HG02943 (cell line): ENCODE measurements at regions not wholly inside any gene's neighbourhood (a gene's known extent, or its start where the extent isn't known, plus 50 kb on each side); places are given as distances from the start of the nearest gene placed in this dataset.

Source experiments
- ATAC-seq: cut with Tn5 transposase; IDR thresholded peaks from one replicate; pipeline ENCODE4 v1.9.1; 2021; ENCODE audit warnings: mild to moderate bottlenecking, low read depth, moderate library complexity; ENCODE audit not compliant: unreplicated experiment

DNA sequence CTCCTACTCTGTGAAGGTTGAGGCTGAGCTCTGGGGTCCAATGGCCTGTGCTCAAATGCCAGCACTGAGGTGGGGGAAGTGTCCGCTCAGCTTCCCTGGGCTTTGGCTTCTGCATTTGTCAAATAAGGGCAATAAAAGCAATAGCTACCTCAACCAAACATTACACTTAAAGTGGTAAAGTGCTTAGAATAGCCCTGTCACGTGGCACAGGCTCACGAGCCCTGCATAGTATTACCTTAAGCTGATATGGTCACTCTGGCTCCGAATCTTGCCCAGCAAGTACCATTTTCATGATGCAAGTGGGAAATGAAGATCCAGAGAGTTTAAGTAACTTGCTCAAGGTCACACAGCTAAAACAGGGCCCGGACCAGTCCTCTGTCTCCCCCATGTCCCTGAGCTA, 451.1 kb upstream of the ZMIZ1 start:
- no peak for ATAC-seq

DNA sequence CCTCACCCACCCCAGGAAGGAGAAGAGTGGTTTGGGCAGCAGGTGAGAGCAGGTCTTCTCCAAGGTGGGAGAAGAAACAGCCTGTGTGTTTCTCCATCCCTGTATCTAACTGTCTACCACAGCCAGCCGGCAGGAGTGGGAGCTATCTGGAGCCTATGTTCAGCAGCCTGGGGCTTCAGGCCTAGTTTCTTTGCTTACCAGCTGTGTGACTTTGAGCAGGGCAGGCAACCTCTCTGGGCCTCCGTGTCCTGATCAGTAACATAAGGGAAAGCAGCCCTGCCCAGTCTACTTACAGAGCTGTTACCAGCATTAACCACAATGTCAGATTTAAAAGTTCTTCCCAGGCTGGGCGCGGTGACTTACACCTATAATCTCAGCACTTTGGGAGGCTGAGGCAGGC, 450.7 kb upstream of the ZMIZ1 start:
- ATAC-seq = no peak

DNA sequence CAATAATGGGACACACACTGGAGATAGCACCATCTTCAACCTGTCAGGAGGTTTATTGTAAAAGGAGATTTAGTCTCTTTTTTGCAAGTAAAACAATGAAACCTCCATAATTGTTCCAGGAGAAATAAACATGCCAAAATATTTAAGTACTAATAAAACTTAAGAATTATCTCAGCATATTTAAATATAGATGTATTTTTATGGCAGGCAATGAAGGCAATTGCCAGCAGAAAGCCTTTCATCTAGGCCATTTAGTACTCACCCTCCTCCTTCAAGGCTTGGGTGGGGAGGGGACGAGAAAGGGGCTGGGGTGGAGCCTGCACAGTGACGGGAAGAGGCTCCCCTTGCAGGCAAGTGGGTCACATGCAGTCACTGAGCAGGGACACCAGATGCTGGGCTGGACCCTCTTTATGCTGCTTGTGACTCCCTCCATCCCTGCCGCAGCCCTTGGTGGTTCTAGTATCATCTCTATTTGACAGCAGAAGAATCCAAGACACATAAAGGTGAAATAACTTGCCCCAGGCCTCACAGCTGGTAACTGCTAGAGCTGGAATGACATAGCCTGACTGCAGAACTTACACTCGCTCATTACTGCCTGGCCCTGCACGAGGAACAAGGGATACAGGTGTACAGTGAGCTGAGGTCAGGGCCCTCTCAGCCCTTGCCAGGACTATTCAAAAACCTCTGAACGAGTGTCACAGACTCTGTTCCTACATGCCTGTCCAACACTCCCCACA, 449.5 kb upstream of the ZMIZ1 start:
- ATAC-seq = no peak

DNA sequence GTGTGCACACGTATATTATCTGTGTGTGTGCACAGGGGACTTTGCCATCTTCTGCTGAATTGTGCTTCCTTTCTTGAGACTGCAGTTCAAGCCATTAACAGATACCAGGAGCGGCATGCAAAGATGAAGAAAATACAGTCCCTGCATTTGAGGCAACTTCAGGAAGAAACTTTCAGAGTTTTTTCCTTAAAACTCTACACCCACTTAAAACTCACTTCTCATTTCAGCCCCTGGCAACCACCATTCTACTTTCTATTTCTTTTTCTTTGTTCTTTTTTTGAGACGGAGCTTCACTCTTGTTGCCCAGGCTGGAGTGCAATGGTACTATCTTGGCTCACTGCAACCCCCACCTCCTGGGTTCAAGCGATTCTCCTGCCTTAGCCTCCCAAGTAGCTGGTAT, 448.9 kb upstream of the ZMIZ1 start:
- no peak for ATAC-seq

DNA sequence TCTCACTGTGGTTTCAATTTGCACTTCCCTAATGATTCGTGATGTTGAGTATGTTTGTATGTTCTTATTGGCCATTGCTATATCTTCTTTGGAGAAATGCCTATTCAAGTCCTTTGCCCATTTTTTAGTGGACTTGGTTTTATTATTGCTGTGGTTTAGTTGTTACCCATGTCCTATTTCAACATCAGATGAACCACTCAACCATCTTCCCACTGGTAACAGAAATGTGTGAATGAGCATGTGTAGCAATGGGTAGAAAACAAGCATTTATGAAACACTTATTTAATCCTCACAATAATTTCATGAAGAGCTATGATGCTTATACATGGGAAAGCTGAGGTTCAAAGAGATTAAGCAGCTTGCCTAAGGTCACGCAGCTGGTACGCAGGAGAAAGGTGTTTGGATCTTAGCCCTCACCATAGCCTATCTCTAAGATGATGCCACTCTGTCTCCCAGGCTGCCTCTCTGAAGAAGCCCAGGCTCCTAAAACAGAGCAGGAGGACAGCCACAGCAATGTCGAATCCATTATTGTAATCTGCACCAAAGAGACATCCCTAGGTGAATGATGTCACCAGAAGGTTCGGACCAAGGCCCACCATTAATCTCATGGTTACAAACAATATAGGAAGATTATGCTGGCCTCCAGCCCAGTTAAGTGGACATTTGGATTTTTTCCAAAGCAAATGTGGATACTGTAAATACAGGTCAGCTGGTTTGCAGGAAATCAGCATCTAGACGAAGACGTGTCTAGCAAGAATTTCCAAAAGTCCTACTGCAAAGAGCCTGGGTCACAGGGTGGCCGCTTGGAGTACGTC, 447.6 kb upstream of the ZMIZ1 start:
- ATAC-seq = no peak

DNA sequence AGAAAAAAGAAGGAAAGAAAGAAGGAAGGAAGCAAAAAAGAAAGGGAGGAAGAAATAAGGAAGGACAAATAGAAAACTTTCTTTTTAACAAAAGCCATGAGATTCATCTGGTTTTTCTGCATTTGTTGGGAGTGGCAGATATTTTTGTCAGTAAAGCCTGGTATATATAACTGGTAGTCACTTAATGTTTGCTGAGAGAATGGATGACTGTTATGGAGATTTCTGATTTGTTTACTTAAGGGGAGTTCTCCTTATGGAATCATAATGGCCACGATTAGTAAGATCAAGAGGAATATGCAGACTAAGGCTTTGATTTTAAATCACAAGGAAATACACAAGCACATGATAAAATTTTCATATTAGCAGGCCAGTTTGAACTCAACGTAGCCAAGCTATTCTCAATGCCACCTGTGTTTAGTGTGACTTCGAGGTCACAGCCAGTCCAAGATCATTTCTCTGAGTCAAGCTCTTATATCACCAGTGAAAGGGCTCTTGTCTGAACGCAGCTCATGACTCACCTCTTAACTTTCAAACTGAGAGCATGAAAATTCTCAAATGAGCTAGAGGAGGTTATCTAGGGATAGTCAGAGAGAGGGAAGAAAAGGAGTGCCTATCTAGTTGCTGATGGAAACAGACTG, 445.1 kb upstream of the ZMIZ1 start:
- no peak for ATAC-seq

DNA sequence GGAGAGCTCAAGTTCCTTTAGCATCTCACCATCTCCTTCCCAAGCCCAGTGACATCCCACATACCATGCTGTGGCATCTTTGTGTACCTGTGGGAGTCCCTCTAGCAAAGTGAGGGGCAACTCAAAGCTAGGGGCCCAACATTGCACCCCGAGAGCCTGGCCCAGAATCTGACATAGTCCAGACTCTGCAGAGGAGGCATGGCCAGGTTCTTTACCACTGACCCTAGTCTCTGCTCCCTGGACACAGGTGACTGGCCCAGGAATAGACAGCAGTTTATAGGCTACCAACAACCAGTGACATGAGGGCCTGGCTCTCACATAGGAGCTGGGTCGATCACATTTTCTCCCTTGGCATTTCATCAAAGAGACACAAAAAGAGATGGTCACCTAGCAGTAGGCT, 444.0 kb upstream of the ZMIZ1 start:
- ATAC-seq = no peak

DNA sequence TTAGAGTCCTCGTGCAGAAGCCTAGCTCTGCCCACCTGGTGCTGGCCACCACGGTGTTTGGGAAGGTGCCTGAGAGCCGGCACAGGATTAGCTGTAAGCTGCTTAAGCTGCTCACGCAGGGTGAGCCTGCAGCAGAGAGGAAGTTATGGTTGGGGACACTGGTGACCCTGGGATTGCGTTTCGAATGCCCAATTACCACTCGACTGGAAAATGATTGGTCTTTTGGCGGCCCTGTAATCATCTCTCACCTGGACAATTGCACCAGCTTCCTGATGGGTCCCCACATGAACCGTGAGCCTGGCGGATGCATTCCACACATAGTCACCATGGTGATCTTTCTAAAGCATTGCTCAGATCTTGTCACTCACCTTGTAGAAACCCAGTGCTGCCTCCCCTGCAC, 442.3 kb upstream of the ZMIZ1 start:
- ATAC-seq = no peak

DNA sequence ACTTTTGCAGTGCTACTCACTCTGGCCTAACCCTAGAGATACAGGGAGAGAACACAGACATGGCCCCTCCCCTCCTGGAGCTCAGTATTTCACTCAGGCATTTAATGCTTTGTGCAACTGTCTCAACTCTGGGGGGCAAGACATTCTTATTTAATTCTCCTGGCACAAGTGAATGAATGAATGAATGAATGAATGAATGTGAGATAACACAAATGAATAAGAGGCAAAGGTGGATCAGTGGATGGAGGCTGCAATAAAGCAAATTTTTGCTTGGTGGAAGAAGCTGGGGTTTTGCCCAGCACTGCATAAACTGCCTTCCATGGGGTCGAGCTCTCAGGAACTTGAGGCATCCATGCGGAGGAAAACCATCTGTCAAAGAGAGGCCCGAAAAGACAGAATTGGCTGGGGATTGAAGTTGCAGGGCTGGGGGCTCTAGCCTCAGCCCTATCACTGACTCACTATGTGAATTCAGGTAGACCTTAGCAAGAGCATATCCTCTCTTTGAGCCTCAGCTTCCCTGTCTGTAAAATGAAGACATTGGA, 441.4 kb upstream of the ZMIZ1 start:
- no peak for ATAC-seq

DNA sequence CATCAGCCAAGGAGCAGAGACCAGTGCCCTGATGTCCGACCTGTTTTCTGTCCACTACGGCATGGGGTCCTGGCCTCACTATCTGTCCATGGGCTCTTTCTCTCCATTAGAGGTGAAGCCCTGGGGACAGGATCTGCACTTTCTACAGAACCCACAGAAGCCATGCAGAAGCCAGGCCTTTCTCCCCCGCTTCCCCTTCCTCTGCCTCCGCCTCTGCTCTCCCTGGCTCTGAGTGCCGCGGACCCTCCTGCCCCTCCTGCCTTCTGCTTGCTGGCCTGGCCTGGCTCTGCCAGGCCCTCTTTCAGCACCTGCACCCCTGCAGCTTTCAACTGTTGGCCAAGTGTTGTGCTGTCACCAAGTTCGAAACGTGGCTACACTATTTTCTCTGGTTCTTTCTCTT, 439.8 kb upstream of the ZMIZ1 start:
- ATAC-seq = no peak

DNA sequence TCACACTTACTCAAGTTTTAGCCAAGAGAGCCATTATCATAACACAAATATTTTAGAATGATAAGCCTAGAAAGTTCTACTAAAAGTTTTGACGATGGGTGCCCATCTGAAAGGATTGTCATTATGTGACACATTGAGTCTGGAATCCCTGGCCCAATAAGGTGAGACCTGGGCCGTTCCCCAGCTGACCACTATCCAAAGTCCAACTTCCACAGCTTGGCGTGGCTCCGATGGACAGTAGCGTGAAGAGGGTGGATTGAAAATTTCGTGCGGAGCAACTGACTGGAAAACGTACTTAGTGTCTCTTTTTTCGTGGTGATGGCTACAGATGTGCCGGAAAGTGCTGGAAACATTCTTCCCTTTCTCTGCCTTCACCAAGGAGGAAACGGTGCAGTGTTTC, 439.0 kb upstream of the ZMIZ1 start:
- no peak for ATAC-seq

DNA sequence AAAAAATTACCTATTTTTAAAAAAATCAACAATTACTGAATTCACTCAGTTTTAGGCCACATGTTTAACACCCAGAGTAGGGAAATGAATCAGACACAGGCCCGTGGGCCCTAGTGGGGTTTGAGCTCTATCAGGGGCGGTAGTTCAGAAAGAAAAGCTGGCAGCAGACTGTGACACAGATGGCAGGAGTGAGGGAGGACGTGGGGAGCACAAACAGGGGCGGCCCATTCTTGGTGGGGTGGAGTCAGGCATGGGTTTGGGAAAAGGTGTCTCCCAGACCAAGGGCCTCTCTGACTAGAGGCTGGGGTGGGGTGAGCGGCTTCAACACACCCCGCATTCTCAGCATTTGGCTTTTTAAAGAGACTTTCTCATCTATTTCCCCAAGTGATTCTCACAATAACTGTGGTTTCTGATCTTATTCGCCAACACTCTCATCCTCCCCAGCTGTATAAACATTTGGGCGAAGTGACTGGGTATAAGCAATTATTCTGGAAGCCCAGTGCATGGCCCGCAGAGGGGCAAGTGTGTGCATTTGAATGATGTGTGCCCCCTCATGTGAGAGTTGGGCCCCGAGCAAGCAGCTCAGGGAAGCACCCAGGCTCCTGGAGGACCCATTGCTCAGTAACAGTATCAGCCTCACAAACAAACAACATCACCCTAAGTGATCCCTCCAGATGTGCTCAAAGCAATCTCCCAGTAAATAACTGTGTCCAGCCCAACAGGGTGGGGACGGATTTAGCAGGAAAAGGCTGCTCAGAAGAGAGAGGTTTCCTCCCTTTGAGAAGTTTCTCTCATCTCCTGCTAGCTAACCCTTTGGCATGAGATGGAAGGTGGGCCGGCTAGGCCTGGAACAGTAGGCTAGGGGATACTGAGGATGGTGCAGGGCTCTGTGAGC, 437.6 kb upstream of the ZMIZ1 start:
- ATAC-seq = no peak

DNA sequence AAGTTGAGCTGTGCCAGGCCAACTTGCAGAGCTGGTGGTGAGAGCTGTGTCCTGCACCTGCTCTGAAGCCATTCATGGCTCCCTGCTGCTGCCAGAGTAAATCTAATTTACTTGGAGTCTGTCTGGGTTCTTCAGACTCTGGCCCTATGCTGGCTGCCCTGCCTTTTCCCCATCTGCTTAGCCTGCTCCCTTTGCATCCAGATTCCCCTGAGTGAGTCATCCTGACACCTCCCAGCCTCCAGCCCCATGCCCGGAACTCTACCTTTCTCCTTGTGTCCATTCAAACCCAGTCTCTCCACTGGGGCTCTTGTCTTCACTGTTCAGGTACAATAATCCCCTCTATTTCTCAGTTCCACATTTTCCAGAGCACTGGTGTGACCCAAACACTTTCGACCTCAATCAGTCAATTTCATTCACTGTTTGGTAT, 434.4 kb upstream of the ZMIZ1 start:
- no peak for ATAC-seq

DNA sequence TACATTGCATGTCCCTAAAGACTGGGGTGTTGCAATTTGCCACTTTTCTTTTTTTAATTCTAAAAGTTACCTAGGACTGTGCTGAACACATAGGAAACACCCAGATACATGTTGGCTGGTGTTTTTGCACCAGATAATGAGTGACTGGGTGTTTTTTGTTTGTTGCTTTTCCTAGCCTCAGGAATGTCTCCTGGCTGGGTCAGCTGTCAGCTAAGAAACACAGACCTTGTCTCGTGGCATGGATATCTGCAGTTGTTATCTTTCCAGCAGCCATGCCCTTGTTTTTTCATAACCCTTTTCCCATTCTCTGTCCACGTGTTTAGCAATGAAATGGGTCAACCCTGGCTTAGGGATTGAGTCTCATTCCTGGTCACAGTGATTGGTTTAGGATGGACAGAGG, 433.9 kb upstream of the ZMIZ1 start:
- ATAC-seq = no peak

DNA sequence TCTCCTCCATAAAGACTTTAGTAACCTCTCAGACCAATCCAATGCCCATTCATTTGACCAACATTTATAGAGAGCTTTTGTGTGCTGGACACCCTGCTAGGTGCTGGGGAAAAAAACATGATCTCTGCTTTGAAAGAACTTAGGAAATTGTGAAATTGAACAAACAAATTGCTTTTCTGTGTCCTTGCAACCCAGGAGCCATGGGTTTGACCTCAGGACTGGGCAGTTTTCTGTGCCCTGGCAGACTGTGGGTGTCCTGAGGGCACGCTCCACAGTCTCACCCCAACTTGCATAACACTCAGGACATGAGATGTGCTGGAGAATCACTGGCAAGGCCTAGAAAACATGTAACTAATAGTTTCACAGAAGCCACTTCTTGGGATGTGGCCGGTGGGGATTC, 429.1 kb upstream of the ZMIZ1 start:
- no peak for ATAC-seq

DNA sequence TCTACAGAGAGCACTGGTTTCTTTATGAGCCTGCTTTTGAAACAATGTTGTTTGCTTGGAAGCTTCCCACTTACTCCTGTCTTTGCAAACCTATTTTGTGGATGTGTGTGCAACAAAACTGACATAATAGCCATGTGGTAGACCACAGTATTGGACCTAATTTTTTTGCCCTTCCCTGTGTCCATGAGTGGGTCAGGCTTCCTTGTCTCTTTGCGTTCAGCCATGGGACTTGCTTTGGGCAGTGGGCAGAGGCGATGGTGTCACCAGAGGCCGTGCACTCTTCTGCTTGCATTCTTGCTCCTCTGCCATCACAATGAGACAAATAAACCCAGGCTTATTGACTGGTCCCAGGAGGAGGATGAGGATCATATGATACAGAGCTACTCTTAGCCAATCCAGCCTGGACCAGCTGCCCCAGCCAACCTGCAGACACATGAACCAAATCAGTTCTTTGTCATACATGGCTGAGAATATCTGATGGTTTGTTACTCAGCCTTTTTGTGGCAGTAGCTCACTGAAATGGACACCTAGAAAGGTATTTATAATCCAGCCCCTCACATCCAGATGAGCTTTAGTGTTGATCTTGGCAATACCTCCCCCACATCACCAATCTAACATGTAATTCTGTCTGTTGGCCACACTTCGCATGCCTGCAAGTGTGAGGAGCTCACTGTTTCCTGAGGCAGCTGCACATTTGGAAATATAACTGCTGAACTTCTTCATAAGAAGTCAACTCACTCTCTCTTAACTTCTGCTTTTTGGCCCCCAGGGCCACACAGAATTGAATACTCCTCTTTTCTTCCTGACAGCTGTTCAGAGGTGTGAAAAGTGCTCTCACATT, 427.8 kb upstream of the ZMIZ1 start:
- no peak for ATAC-seq

DNA sequence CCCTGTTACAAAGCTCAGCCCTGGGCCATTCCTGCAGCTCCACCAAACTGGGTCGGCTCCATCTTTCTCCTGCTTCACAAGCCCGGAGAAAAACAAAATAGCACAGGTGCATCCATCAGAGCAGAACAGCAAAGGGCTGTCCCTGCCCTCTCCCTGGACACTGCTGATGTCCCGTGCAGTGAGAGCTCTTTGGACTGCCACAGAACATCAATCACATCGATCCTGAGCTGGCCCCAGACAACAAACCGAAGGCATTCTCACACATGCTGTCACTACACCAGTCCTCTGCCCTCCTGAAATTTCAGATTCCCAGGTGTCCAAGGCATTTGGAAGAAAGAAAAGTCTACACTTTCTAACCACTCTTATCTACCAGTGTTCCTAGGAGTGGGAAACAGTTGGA, 427.1 kb upstream of the ZMIZ1 start:
- ATAC-seq = no peak

DNA sequence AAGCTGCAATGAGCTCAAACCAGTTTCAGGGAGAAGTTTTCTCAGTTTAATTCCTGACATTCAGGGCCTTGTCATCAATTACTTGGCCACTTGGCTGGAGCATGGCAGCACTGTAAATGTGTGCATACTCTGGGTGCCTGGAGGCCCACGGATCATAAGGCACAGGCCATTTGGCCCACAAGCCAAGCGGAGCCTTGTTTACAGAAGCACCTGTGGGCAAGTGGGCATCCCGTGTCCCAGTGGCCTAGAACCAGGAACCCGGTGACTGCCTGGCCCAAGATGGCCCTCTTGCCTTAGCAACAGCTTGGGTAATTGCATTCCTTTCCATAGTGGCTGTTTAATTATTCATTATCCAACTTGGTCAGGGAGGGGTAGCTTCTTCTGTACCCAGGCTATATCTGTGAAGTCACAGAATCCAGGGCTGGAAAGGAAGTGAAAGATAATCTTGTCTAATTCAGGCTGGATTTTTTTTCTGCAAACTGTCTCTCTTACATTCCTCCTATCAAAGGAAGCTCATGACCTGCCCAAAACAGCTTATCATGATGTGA, 426.4 kb upstream of the ZMIZ1 start:
- ATAC-seq = no peak

DNA sequence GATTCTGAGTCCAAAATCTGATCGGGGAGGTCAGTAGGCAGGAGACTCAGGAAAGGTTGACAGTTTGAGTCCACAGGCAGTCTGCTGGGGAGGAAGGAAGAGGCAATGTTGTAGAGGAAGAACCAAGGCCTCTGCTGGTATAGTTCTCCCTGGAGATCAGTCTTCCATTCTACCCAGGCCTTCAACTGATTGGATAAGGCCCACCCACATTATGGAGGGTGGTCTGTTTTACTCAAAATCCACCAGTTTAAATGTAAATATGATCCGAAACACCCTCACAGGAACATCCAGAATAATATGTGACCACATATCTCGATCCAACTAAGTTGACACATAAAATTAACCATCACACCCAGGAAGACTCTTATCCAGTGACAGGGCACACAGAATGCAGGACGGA, 425.3 kb upstream of the ZMIZ1 start:
- ATAC-seq = no peak
